Neural progenitor cell (in vitro differentiated cells): ENCODE measurements at regions not wholly inside any gene's neighbourhood (a gene's known extent, or its start where the extent isn't known, plus 50 kb on each side); places are given as distances from the start of the nearest gene placed in this dataset.

Experiments used
- DNase-seq: peaks from one replicate; pipeline ENCODE4 v3.0.0-alpha.2; 2016; ENCODE audit warnings: low spot score
- H2AFZ ChIP-seq: fragments of 200-600 bp; sonication (generic); replicated peaks from 2 replicates; pipeline ENCODE4 v1.6.1; 2016; ENCODE audit warnings: antibody characterized with exemption
- H3F3A ChIP-seq: fragments of 200-600 bp; sonication (generic); 2 replicates; pipeline ENCODE4 v1.6.1; 2016; ENCODE audit warnings: antibody characterized with exemption, low read depth
- H3K27ac ChIP-seq: fragments of 200-600 bp; sonication (generic); 2 replicates; pipeline ENCODE4 v1.5.1; 2016; ENCODE audit warnings: mild to moderate bottlenecking
- H3K27me3 ChIP-seq: fragments of 200-600 bp; sonication (generic); 2 replicates; pipeline ENCODE4 v1.6.1; 2016; ENCODE audit warnings: mild to moderate bottlenecking, moderate library complexity
- H3K36me3 ChIP-seq: fragments of 200-600 bp; sonication (generic); 2 replicates; pipeline ENCODE4 v1.5.1; 2016
- H3K4me1 ChIP-seq: fragments of 200-600 bp; sonication (generic); 2 replicates; pipeline ENCODE4 v1.6.1; 2016; ENCODE audit warnings: mixed run types
- H3K4me2 ChIP-seq: fragments of 200-600 bp; sonication (generic); 2 replicates; pipeline ENCODE4 v1.6.1; 2016
- H3K4me3 ChIP-seq: fragments of 200-600 bp; sonication (generic); 2 replicates; pipeline ENCODE4 v1.5.1; 2016
- H3K79me2 ChIP-seq: fragments of 200-600 bp; sonication (generic); 2 replicates; pipeline ENCODE4 v1.6.1; 2016; ENCODE audit warnings: low read depth
- H3K9ac ChIP-seq: fragments of 200-600 bp; sonication (generic); 2 replicates; pipeline ENCODE4 v1.6.1; 2016
- H3K9me3 ChIP-seq: fragments of 200-600 bp; sonication (generic); 2 replicates; pipeline ENCODE4 v1.5.1; 2016; ENCODE audit warnings: low read depth
- H4K20me1 ChIP-seq: fragments of 200-600 bp; sonication (generic); 2 replicates; pipeline ENCODE4 v1.6.1; 2016; ENCODE audit warnings: low read depth
- H3K27ac Mint-ChIP-seq: 3 replicates; pipeline ENCODE4 v1.8.0; 2021; ENCODE audit warnings: mixed read lengths
- H3K27me3 Mint-ChIP-seq: 2 replicates; pipeline ENCODE4 v1.8.0; 2022; ENCODE audit warnings: low read depth, mild to moderate bottlenecking, inconsistent platforms, moderate library complexity, mixed read lengths; ENCODE audit not compliant: insufficient read depth
- H3K36me3 Mint-ChIP-seq: 3 replicates; pipeline ENCODE4 v1.8.0; 2021; ENCODE audit warnings: mixed read lengths
- H3K4me1 Mint-ChIP-seq: 3 replicates; pipeline ENCODE4 v1.8.0; 2021; ENCODE audit warnings: mixed read lengths
- H3K4me3 Mint-ChIP-seq: 3 replicates; pipeline ENCODE4 v1.8.0; 2021; ENCODE audit warnings: mild to moderate bottlenecking, moderate library complexity, mixed read lengths
- H3K9me3 Mint-ChIP-seq: 3 replicates; pipeline ENCODE4 v1.8.0; 2020; ENCODE audit warnings: mixed read lengths
- CTCF ChIP-seq: fragments of 200-600 bp; sonication (generic); IDR thresholded peaks from 2 replicates; pipeline ENCODE4 v1.5.1; 2017; ENCODE audit warnings: antibody characterized with exemption, mild to moderate bottlenecking
- EZH2 ChIP-seq: fragments of 200-600 bp; sonication (generic); IDR thresholded peaks from 2 replicates; pipeline ENCODE4 v1.6.1; 2017; ENCODE audit warnings: antibody characterized with exemption, mild to moderate bottlenecking, moderate library complexity
- EZH2phosphoT487 ChIP-seq: fragments of 200-600 bp; sonication (generic); IDR thresholded peaks from 2 replicates; pipeline ENCODE4 v1.6.1; 2017; ENCODE audit warnings: antibody characterized with exemption

- H3K9me3 Mint-ChIP-seq, result no peaks in the 10 kb centered on the region
- TF ChIP-seq EZH2 (no peak), EZH2phosphoT487 (no peak), CTCF (no peak)
- Histone ChIP-seq H3F3A (no peaks in the 10 kb centered on the region), H3K27ac (no peak overlapping the region), H3K4me3 (no peak overlapping the region), H3K9me3 (no peaks in the 10 kb centered on the region), H3K4me1 (no peaks in the 10 kb centered on the region), H2AFZ (no peak overlapping the region), H4K20me1 (no peaks in the 10 kb centered on the region), H3K79me2 (no peaks in the 10 kb centered on the region), H3K27me3 (no peaks in the 10 kb centered on the region), H3K9ac (no peak overlapping the region), H3K36me3 (no peaks in the 10 kb centered on the region), H3K4me2 (no peak overlapping the region)
- H3K36me3 Mint-ChIP-seq, result no peaks in the 10 kb centered on the region
- DNase-seq, result no peak
- H3K4me1 Mint-ChIP-seq, result peaks cover 3% of the 10 kb centered on the region
- H3K4me3 Mint-ChIP-seq, result no peak overlapping the region
- H3K27ac Mint-ChIP-seq, result no peak overlapping the region
- no peaks in the 10 kb centered on the region for H3K27me3 Mint-ChIP-seq
Measured at GRCh38 chr1:222370913-222371675, 176.8 kb downstream of the HHIPL2 start.

GRCh38 chr1:222370081-222370912 is 177.6 kb downstream of the HHIPL2 start:
- Histone ChIP-seq H2AFZ (no peak overlapping the region), H3K9me3 (no peaks in the 10 kb centered on the region), H3K79me2 (no peaks in the 10 kb centered on the region), H3K27me3 (no peaks in the 10 kb centered on the region), H3K27ac (no peak overlapping the region), H3K4me3 (no peak overlapping the region), H3K4me1 (no peaks in the 10 kb centered on the region), H3K36me3 (no peaks in the 10 kb centered on the region), H4K20me1 (no peaks in the 10 kb centered on the region), H3F3A (no peaks in the 10 kb centered on the region), H3K9ac (no peak overlapping the region), H3K4me2 (no peak overlapping the region)
- Mint-ChIP-seq H3K4me1 (peaks cover 3% of the 10 kb centered on the region), H3K27me3 (no peaks in the 10 kb centered on the region), H3K27ac (no peak overlapping the region), H3K4me3 (no peak overlapping the region), H3K36me3 (no peaks in the 10 kb centered on the region), H3K9me3 (no peaks in the 10 kb centered on the region)
- DNase-seq, result no peak
- TF ChIP-seq EZH2, result no peak
- TF ChIP-seq CTCF, result no peak
- no peak for TF ChIP-seq EZH2phosphoT487

- no peak overlapping the region for H2AFZ ChIP-seq
- Mint-ChIP-seq H3K36me3 (no peaks in the 10 kb centered on the region), H3K4me3 (no peak overlapping the region), H3K27ac (no peak overlapping the region), H3K4me1 (peaks cover 3% of the 10 kb centered on the region), H3K27me3 (no peaks in the 10 kb centered on the region), H3K9me3 (no peaks in the 10 kb centered on the region)
- no peaks in the 10 kb centered on the region for H3K27me3 ChIP-seq
- H3K4me3 ChIP-seq, result no peak overlapping the region
- no peaks in the 10 kb centered on the region for H3F3A ChIP-seq
- no peak for DNase-seq
- TF ChIP-seq EZH2, result no peak
- no peak for TF ChIP-seq EZH2phosphoT487
- TF ChIP-seq CTCF, result no peak
- H3K79me2 ChIP-seq, result no peaks in the 10 kb centered on the region
- no peaks in the 10 kb centered on the region for H3K4me1 ChIP-seq
- H3K4me2 ChIP-seq, result no peak overlapping the region
- H3K9me3 ChIP-seq, result no peaks in the 10 kb centered on the region
- H3K27ac ChIP-seq, result no peak overlapping the region
- H4K20me1 ChIP-seq, result no peaks in the 10 kb centered on the region
- H3K9ac ChIP-seq, result no peak overlapping the region
- no peaks in the 10 kb centered on the region for H3K36me3 ChIP-seq
Measured at GRCh38 chr1:222369148-222369547, 178.8 kb downstream of the HHIPL2 start.
